ENCODE measurements at regions not wholly inside any gene's neighbourhood (a gene's known extent, or its start where the extent isn't known, plus 50 kb on each side); places are given as distances from the start of the nearest gene placed in this dataset.
A peak's percentile ranks its signal among the peaks of the same experiment; 100 is the strongest.

GRCh38 chr13:26989261-26989956 is 182.2 kb downstream of the USP12 start:
- DNase-seq, result no peak

DNA sequence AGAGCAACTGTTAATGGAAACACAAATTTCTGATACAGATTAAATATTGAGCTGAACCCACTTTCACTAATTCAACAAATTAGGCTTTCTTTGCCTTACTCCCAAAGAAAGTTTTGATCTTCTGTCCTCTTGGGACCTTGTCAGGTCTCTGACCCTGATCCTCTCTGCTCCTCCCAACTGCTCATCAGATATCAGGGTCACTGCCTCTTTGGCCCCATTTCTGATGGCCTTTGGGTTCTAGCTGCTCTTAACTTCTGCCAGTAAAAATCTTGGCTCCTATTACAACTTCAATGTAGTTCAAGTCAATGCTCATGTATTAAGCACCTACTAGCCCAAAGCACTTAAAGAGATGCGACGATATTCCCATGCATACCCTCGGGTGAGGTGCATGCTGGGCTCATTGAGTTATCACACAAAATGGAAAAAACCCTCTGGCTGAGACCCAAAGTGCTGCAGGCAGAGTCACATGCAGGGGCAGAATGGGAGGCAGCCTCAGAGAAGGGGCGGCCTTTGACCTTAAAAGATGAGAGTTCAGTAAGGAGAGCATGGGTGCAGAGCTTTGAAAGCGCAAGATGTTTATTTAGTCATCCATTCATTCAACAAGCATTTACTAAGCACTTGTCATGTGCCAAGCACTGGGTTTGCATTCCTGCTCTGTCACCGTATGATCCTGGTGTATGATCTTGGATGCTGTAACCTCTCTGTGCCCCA is 183.4 kb downstream of the USP12 start:
- no peak for DNase-seq

DNA sequence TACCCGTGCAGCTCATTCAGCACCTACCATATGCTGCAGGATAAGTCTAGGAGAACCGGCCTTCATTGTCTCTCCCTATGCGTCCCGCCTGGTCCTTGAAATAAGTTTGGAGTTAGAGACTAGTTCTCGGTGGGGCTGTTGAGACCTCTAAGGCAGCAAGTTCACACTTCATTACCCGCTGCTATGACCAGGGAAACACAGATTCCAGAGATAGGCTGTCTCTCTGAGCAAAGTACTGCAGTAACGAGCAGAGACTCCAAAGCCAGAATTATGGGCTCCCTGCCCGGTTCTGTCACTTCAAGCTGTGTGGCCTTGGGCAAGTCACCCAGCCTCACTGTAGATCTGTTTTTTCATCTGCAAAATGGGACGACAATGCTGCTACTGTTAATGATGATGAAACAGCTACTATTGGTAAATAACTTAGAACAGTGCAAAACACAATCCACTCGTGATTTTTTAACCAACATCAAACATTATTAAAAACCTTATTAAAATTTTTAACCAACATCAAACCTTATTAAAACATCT is 184.1 kb downstream of the USP12 start:
- DNase-seq, result no peak

GRCh38 chr13:26985285-26985878 is 186.2 kb downstream of the USP12 start:
- peak; percentile 50 for DNase-seq

GRCh38 chr13:26984337-26984736 is 187.3 kb downstream of the USP12 start:
- DNase-seq, result no peak

DNA sequence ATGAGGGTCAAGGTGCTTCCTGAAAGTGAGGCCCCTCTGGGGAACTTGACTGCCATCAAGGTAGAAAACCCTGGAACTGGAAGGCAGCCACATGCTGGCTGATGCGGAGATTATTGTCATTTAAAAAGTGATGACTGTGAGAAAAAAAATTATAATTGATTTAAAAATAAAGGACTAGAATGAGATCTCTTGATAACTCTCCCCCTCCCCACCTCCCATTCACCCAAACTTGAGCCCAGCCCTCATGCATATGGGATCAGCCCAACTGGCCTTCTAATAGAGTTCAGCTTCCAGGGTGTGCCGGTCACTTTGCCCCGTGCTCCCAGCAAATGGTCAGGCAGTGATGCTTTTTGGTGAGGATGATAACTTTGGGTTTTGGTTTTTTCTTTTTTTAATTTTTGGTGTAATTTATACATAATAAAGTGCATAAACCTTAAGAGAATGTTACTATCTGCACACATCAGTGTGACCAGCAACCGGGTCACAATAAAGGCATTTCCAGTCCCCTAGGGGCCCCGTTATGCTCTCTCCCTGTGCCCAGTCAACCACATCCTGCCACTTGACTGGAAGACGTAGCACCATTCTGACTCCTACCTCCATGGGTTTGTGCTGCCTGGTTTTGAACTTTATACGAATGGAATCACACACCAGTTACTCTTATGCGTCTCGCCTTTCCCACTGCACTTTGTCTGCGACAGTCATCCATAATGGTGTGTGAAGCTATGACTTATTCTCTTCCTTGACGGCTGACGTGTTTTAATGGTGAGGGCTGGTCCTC is 187.9 kb downstream of the USP12 start:
- DNase-seq, result no peak

GRCh38 chr13:26980099-26981031 is 191.2 kb downstream of the USP12 start:
- DNase-seq, result no peak

GRCh38 chr13:26979334-26979733 is 192.3 kb downstream of the USP12 start:
- no peak for DNase-seq

GRCh38 chr13:26978081-26978860 is 193.3 kb downstream of the USP12 start:
- DNase-seq, result no peak

- no peak for DNase-seq
These were observed 194.1 kb downstream of the USP12 start for GRCh38 chr13:26977541-26977940.

DNA sequence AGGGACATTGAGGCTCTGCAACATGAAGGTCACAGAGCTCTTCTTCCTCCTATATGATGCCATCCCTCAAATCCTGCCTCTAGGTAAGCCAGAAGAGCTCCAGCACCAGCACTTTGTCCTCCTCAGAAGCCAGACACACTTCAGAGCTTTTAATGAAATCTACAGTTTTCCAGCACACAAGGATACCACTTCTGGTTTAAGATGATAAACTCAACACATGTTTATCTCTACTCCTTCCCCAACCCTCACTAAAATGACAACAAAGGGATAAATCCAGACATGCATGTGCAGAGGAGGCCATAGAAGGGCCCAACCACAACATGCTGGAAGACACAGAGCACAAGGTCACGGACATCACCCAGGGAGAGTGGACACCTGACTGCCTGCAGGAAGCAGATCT is 195.3 kb downstream of the USP12 start:
- no peak for DNase-seq

- DNase-seq, result no peak
These were observed 197.7 kb downstream of the USP12 start for GRCh38 chr13:26973946-26974345.

DNA sequence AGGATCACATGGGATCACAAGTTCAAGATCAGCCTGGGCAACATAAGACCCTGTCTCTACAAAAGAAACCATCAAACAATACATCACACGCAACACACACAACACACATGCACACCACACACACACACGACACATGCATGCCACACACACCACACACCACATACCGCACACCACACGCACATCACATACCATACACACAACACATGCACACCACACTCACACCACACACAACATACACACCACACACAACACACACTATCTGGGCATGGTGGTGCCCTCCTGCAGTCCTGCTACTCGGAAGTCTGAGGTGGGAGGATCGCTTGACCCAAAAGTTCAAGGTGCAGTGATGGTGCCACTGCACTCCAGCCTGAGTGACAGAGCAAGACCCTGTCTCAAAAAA is 198.3 kb downstream of the USP12 start:
- DNase-seq, result no peak

GRCh38 chr13:26971990-26972887 is 199.4 kb downstream of the USP12 start:
- DNase-seq, result no peak

DNA sequence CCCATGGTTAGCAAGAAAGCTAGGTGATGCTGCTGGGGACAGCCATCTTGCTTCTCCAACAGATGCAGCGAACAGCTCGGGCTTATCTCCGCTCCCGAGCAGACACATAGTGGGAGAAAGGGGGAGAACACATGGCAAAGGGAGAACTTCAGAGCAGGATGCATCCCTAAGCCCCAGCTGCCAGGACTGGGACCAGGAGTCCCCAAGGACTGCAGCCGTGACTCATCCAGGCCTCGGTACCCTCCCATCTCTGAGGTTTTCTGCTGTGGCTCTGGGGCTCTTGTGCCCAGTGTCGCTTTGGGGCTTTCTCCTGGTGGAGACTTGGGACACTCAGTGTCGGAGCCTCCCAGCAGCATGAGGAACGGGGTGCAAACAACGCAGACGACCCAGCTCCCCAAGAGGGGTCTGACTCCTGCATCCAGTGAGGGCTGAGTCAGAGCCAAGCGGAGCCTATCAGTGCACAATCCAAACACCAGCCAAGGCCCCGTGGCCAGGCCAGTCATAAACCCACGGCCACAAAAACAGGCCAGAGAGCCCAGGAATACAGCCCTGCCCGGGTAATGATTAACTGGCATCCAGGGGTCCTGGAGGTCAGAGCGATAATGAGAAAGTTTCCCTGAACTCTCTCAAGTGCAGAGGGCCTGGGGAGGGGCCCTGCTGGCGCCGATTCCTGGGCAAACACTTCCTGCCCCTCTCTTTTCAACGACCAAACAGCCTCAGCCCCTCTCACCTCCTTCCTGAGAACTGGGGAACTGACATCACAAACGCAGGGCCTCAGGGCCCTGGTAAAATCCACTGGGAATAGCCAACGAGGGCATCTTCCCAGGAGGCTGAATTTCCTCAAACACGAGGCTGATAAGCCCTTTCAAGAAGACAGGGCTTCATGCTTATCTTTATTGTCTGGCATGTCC is 202.9 kb downstream of the USP12 start:
- no peak for DNase-seq

GRCh38 chr13:26967119-26968038 is 204.2 kb downstream of the USP12 start:
- DNase-seq, result no peak

DNA sequence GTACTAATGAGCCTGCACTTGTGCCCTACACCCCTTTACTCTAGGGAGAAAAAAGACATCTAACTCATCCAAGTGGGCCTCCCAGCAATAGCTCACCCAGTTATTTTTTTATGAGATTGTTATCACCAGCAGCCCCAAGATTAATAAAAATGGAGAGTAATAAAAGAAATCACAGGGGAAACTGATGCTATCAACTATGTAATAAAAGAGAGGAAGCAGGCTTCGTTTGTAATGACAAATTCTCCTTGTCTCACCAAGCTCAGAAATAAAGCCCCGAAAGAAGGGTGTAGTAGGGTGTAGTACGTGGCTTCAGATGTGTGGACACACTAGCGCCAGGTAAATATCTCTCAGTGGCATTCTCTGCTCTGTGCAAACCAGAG is 204.9 kb downstream of the USP12 start:
- no peak for DNase-seq

Data from skin of body (tissue), 1 donor.